Neural progenitor cell (in vitro differentiated cells): ENCODE measurements at regions not wholly inside any gene's neighbourhood (a gene's known extent, or its start where the extent isn't known, plus 50 kb on each side); places are given as distances from the start of the nearest gene placed in this dataset.
"Not testable (repeated sequence)": the region's sequence is repeated elsewhere in the genome, so short reads cannot be mapped to it uniquely, and the experiment has no call there.

Source experiments
- DNase-seq: peaks from one replicate; pipeline ENCODE4 v3.0.0-alpha.2; 2016; ENCODE audit warnings: low spot score
- H2AFZ ChIP-seq: fragments of 200-600 bp; sonication (generic); replicated peaks from 2 replicates; pipeline ENCODE4 v1.6.1; 2016; ENCODE audit warnings: antibody characterized with exemption
- H3F3A ChIP-seq: fragments of 200-600 bp; sonication (generic); 2 replicates; pipeline ENCODE4 v1.6.1; 2016; ENCODE audit warnings: antibody characterized with exemption, low read depth
- H3K27ac ChIP-seq: fragments of 200-600 bp; sonication (generic); 2 replicates; pipeline ENCODE4 v1.5.1; 2016; ENCODE audit warnings: mild to moderate bottlenecking
- H3K27me3 ChIP-seq: fragments of 200-600 bp; sonication (generic); 2 replicates; pipeline ENCODE4 v1.6.1; 2016; ENCODE audit warnings: mild to moderate bottlenecking, moderate library complexity
- H3K36me3 ChIP-seq: fragments of 200-600 bp; sonication (generic); 2 replicates; pipeline ENCODE4 v1.5.1; 2016
- H3K4me1 ChIP-seq: fragments of 200-600 bp; sonication (generic); 2 replicates; pipeline ENCODE4 v1.6.1; 2016; ENCODE audit warnings: mixed run types
- H3K4me2 ChIP-seq: fragments of 200-600 bp; sonication (generic); 2 replicates; pipeline ENCODE4 v1.6.1; 2016
- H3K4me3 ChIP-seq: fragments of 200-600 bp; sonication (generic); 2 replicates; pipeline ENCODE4 v1.5.1; 2016
- H3K79me2 ChIP-seq: fragments of 200-600 bp; sonication (generic); 2 replicates; pipeline ENCODE4 v1.6.1; 2016; ENCODE audit warnings: low read depth
- H3K9ac ChIP-seq: fragments of 200-600 bp; sonication (generic); 2 replicates; pipeline ENCODE4 v1.6.1; 2016
- H3K9me3 ChIP-seq: fragments of 200-600 bp; sonication (generic); 2 replicates; pipeline ENCODE4 v1.5.1; 2016; ENCODE audit warnings: low read depth
- H4K20me1 ChIP-seq: fragments of 200-600 bp; sonication (generic); 2 replicates; pipeline ENCODE4 v1.6.1; 2016; ENCODE audit warnings: low read depth
- H3K27ac Mint-ChIP-seq: 3 replicates; pipeline ENCODE4 v1.8.0; 2021; ENCODE audit warnings: mixed read lengths
- H3K27me3 Mint-ChIP-seq: 2 replicates; pipeline ENCODE4 v1.8.0; 2022; ENCODE audit warnings: low read depth, mild to moderate bottlenecking, inconsistent platforms, moderate library complexity, mixed read lengths; ENCODE audit not compliant: insufficient read depth
- H3K36me3 Mint-ChIP-seq: 3 replicates; pipeline ENCODE4 v1.8.0; 2021; ENCODE audit warnings: mixed read lengths
- H3K4me1 Mint-ChIP-seq: 3 replicates; pipeline ENCODE4 v1.8.0; 2021; ENCODE audit warnings: mixed read lengths
- H3K4me3 Mint-ChIP-seq: 3 replicates; pipeline ENCODE4 v1.8.0; 2021; ENCODE audit warnings: mild to moderate bottlenecking, moderate library complexity, mixed read lengths
- H3K9me3 Mint-ChIP-seq: 3 replicates; pipeline ENCODE4 v1.8.0; 2020; ENCODE audit warnings: mixed read lengths
- EZH2 ChIP-seq: fragments of 200-600 bp; sonication (generic); IDR thresholded peaks from 2 replicates; pipeline ENCODE4 v1.6.1; 2017; ENCODE audit warnings: antibody characterized with exemption, mild to moderate bottlenecking, moderate library complexity
- EZH2phosphoT487 ChIP-seq: fragments of 200-600 bp; sonication (generic); IDR thresholded peaks from 2 replicates; pipeline ENCODE4 v1.6.1; 2017; ENCODE audit warnings: antibody characterized with exemption
- TF ChIP-seq, protein P1 (sequence below): fragments of 200-600 bp; sonication (generic); IDR thresholded peaks from 2 replicates; pipeline ENCODE4 v1.5.1; 2017; ENCODE audit warnings: antibody characterized with exemption, mild to moderate bottlenecking

DNA sequence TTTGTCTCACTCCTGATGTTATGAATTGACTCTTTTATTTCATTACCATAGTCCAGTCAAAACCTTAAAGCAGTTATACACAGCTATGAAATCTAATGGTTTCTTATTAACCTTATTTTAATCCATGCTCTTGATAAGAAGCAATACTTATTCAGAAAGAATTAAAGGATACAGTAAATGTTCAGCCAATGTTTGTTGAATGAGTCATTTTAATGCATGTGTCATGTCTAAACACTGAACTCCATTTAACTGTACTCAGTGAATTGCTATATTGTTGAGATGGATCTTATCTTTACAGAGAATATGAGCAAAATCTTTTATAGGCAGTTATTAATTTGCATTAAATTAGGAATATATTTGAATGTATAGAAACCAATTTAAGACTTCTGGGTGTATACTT, 135.1 kb upstream of the TFPI start:
- H3K36me3 ChIP-seq: no peaks in the 10 kb centered on the region
- H3K27me3 Mint-ChIP-seq: no peaks in the 10 kb centered on the region
- no peaks in the 10 kb centered on the region for H4K20me1 ChIP-seq
- H3K4me3 ChIP-seq: no peak overlapping the region
- peaks cover 12% of the 10 kb centered on the region for H3K4me1 Mint-ChIP-seq
- H3K9ac ChIP-seq: no peak overlapping the region
- H3K4me3 Mint-ChIP-seq: no peak overlapping the region
- no peak overlapping the region for H3K27ac Mint-ChIP-seq
- H3K9me3 Mint-ChIP-seq: no peaks in the 10 kb centered on the region
- no peaks in the 10 kb centered on the region for H3F3A ChIP-seq
- no peaks in the 10 kb centered on the region for H3K27me3 ChIP-seq
- DNase-seq: no peak
- no peak overlapping the region for H2AFZ ChIP-seq
- no peak overlapping the region for H3K4me2 ChIP-seq
- no peaks in the 10 kb centered on the region for H3K36me3 Mint-ChIP-seq
- H3K9me3 ChIP-seq: no peaks in the 10 kb centered on the region
- TF ChIP-seq EZH2phosphoT487 (no peak), EZH2 (no peak)
- TF ChIP-seq, protein P1, sequence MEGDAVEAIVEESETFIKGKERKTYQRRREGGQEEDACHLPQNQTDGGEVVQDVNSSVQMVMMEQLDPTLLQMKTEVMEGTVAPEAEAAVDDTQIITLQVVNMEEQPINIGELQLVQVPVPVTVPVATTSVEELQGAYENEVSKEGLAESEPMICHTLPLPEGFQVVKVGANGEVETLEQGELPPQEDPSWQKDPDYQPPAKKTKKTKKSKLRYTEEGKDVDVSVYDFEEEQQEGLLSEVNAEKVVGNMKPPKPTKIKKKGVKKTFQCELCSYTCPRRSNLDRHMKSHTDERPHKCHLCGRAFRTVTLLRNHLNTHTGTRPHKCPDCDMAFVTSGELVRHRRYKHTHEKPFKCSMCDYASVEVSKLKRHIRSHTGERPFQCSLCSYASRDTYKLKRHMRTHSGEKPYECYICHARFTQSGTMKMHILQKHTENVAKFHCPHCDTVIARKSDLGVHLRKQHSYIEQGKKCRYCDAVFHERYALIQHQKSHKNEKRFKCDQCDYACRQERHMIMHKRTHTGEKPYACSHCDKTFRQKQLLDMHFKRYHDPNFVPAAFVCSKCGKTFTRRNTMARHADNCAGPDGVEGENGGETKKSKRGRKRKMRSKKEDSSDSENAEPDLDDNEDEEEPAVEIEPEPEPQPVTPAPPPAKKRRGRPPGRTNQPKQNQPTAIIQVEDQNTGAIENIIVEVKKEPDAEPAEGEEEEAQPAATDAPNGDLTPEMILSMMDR: no peak
- H3K79me2 ChIP-seq: no peaks in the 10 kb centered on the region
- no peaks in the 10 kb centered on the region for H3K4me1 ChIP-seq
- H3K27ac ChIP-seq: no peak overlapping the region

DNA sequence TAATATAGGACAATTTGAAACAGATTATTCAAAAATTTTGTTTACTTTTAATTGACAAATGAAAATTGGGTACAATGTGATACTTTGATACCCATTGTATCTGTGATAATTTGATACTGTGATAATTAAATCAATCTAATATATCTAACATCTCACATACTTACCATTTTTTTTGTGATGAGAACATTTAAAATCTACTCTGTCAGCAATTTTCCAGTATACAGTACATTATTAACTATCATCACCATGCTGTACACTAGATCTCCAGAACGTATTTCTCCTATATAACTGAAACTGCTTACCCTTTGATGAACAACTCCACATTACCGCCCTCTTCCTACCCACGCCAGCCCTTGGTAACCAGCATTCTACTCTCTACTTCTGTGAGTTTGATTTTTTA, 139.7 kb upstream of the TFPI start:
- no peak overlapping the region for H3K27ac Mint-ChIP-seq
- H3K36me3 Mint-ChIP-seq: no peaks in the 10 kb centered on the region
- Histone ChIP-seq H2AFZ (no peak overlapping the region), H4K20me1 (no peaks in the 10 kb centered on the region), H3K27me3 (no peaks in the 10 kb centered on the region), H3K9me3 (no peaks in the 10 kb centered on the region), H3F3A (no peaks in the 10 kb centered on the region), H3K36me3 (no peaks in the 10 kb centered on the region), H3K4me3 (no peak overlapping the region), H3K4me1 (no peaks in the 10 kb centered on the region), H3K79me2 (no peaks in the 10 kb centered on the region), H3K9ac (no peak overlapping the region), H3K4me2 (no peak overlapping the region), H3K27ac (no peak overlapping the region)
- no peaks in the 10 kb centered on the region for H3K9me3 Mint-ChIP-seq
- no peaks in the 10 kb centered on the region for H3K4me1 Mint-ChIP-seq
- TF ChIP-seq, protein P1: no peak
- TF ChIP-seq EZH2phosphoT487 (no peak), EZH2 (no peak)
- no peaks in the 10 kb centered on the region for H3K27me3 Mint-ChIP-seq
- H3K4me3 Mint-ChIP-seq: no peak overlapping the region
- no peak for DNase-seq

DNA sequence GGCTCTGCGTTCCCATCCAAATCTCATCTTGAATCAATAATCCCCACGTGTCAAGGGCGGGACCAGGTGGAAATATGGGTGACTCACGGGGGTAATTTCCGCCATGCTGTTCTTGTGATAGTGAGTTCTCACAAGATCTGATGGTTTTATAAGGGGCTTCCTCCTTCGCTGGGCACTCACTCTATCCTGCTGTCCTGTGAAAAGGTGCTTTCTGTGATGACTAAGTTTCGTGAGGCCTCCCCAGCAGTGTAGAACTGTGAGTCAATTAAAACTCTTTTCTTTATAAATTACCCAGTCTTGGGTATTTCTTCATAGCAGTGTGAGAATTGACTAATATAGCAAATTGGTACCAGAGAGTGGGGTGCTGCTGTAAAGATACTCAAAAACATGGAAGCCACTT, 142.4 kb upstream of the TFPI start:
- H3K4me1 Mint-ChIP-seq, H3K4me2 ChIP-seq, H3K27me3 ChIP-seq, H3K9ac ChIP-seq, H3K4me3 ChIP-seq, H3K4me1 ChIP-seq, H3K27ac ChIP-seq, H3K79me2 ChIP-seq, H3K4me3 Mint-ChIP-seq, H4K20me1 ChIP-seq, H3K9me3 Mint-ChIP-seq, H3F3A ChIP-seq, H2AFZ ChIP-seq, H3K36me3 ChIP-seq, H3K27me3 Mint-ChIP-seq, DNase-seq, H3K9me3 ChIP-seq, H3K27ac Mint-ChIP-seq, H3K36me3 Mint-ChIP-seq: not testable (repeated sequence)

DNA sequence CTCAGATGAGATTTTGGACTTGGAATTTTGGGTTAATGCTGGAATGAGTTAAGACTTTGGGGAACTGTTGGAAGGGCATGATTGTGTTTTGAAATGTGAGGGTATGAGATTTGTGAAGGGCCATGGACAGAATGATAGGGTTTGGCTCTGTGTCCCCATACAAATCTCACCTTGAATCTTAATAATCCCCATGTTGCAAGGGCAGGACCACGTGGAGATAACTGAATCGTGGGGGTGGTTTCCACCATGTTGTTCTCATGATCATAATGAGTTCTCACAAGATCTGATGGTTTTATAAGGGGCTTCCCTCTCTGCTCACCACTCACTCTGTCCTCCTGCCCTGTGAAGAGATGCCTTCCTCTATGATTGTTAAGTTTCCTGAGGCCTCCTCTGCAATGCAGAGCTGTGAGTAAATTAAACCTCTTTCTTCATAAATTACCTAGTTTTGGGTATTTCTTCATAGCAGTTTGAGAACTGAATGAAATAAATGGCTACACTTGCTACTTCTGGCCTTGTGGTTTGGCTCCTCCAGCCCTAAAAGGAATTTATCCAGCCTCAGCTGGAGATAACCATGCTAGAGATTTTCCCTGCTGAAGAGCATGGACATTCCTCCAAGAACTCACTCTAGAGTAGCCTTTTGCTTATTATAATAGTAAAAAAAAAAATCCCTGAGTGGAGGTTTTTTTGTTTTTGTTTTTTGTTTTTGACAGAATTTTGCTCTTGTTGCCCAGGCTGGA, 144.3 kb upstream of the TFPI start:
- H3K27me3 Mint-ChIP-seq: no peaks in the 10 kb centered on the region
- H3K9me3 ChIP-seq: no peaks in the 10 kb centered on the region
- no peak overlapping the region for H3K4me3 Mint-ChIP-seq
- no peak overlapping the region for H3K27ac Mint-ChIP-seq
- H3K79me2 ChIP-seq: no peaks in the 10 kb centered on the region
- H3K9ac ChIP-seq: no peak overlapping the region
- H3K27ac ChIP-seq: no peak overlapping the region
- no peaks in the 10 kb centered on the region for H3K27me3 ChIP-seq
- no peaks in the 10 kb centered on the region for H3F3A ChIP-seq
- H3K36me3 Mint-ChIP-seq: no peaks in the 10 kb centered on the region
- H3K4me3 ChIP-seq: no peak overlapping the region
- H4K20me1 ChIP-seq: no peaks in the 10 kb centered on the region
- H3K4me1 ChIP-seq: peaks cover 8% of the 10 kb centered on the region
- no peaks in the 10 kb centered on the region for H3K4me1 Mint-ChIP-seq
- DNase-seq: no peak
- no peak overlapping the region for H2AFZ ChIP-seq
- no peak overlapping the region for H3K4me2 ChIP-seq
- no peaks in the 10 kb centered on the region for H3K36me3 ChIP-seq
- TF ChIP-seq EZH2 (no peak), EZH2phosphoT487 (no peak)
- TF ChIP-seq, protein P1: no peak
- H3K9me3 Mint-ChIP-seq: no peaks in the 10 kb centered on the region
